HEK293 (cell line): ENCODE measurements at regions not wholly inside any gene's neighbourhood (a gene's known extent, or its start where the extent isn't known, plus 50 kb on each side); places are given as distances from the start of the nearest gene placed in this dataset.

ENCODE experiments used
- YY1 ChIP-seq: fragments of 450-650 bp; formaldehyde crosslinking; IDR thresholded peaks from 2 replicates; pipeline ENCODE4 v1.5.1; 2018; ENCODE audit warnings: missing biosample characterization, missing genetic modification characterization
- ZBTB48 ChIP-seq: fragments of 450-650 bp; formaldehyde crosslinking; IDR thresholded peaks from 2 replicates; pipeline ENCODE4 v1.5.1; 2016; ENCODE audit warnings: missing biosample characterization, missing genetic modification characterization
- ZNF148 ChIP-seq: fragments of 450-650 bp; formaldehyde crosslinking; IDR thresholded peaks from 2 replicates; pipeline ENCODE4 v1.5.0; 2017; ENCODE audit warnings: missing biosample characterization, missing genetic modification characterization, borderline replicate concordance
- ZNF157 ChIP-seq: fragments of 450-650 bp; formaldehyde crosslinking; IDR thresholded peaks from 2 replicates; pipeline ENCODE4 v1.5.1; 2016; ENCODE audit warnings: missing biosample characterization, missing genetic modification characterization
- ZNF274 ChIP-seq, 2 experiments: fragments of 200-500 bp in 1 of 2; fragments of 450-650 bp in 1 of 2; sonication (Bioruptor generic) in 1 of 2; formaldehyde crosslinking in 1 of 2; IDR thresholded peaks; 2 replicates each; pipeline versions ENCODE4 v1.5.1 to v1.6.1; 2014 to 2016; ENCODE audit warnings: borderline replicate concordance in 1 of 2, inconsistent platforms in 1 of 2, low read length in 1 of 2, missing biosample characterization in 1 of 2, missing genetic modification characterization in 1 of 2
- ZNF398 ChIP-seq: fragments of 450-650 bp; formaldehyde crosslinking; IDR thresholded peaks from 2 replicates; pipeline ENCODE4 v1.5.1; 2017; ENCODE audit warnings: missing biosample characterization, missing genetic modification characterization
- TF ChIP-seq, protein P1 (sequence below): fragments of 450-650 bp; formaldehyde crosslinking; IDR thresholded peaks from 2 replicates; pipeline ENCODE4 v1.5.1; 2016; ENCODE audit warnings: missing biosample characterization, missing genetic modification characterization

DNA sequence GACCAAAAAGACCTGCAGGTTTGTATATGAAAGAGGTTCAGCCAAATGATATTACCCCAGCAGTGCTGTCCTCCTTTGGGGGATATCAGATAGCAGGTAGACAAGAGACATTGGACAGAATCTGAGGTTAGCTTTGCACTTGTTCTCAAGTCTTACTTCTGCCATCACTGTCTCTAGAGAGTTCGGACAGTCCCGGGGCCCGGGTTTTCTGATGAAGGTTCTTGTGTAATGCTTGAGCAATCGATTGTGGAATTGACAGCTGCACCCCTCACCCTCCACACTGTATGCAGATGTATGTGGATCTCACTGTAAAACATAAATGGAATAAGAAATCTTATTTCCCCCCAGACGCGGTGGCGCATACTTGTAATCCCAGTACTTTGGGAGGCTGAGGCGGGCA, 56.2 kb upstream of the MORC3 start:
- TF ChIP-seq ZNF148 (no peak), ZNF398 (tag by site-specific recombination) (no peak), YY1 (tag by site-specific recombination) (no peak), ZNF157 (no peak), ZNF274 (IDR thresholded peaks at IDR 0.05; ENCODE audit: low read length) (no peak), ZNF274 (tag by site-specific recombination; IDR thresholded peaks at IDR 0.05; ENCODE audit: borderline replicate concordance) (no peak), ZBTB48 (tag by site-specific recombination) (no peak)
- TF ChIP-seq, protein P1, sequence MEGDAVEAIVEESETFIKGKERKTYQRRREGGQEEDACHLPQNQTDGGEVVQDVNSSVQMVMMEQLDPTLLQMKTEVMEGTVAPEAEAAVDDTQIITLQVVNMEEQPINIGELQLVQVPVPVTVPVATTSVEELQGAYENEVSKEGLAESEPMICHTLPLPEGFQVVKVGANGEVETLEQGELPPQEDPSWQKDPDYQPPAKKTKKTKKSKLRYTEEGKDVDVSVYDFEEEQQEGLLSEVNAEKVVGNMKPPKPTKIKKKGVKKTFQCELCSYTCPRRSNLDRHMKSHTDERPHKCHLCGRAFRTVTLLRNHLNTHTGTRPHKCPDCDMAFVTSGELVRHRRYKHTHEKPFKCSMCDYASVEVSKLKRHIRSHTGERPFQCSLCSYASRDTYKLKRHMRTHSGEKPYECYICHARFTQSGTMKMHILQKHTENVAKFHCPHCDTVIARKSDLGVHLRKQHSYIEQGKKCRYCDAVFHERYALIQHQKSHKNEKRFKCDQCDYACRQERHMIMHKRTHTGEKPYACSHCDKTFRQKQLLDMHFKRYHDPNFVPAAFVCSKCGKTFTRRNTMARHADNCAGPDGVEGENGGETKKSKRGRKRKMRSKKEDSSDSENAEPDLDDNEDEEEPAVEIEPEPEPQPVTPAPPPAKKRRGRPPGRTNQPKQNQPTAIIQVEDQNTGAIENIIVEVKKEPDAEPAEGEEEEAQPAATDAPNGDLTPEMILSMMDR (tag by site-specific recombination), result no peak
